ENCODE measurements at regions not wholly inside any gene's neighbourhood (a gene's known extent, or its start where the extent isn't known, plus 50 kb on each side); places are given as distances from the start of the nearest gene placed in this dataset.

- H3K14ac ChIP-seq (ENCODE audit: insufficient read length), result no peak overlapping the region
- H4K5ac ChIP-seq (ENCODE audit: insufficient read length, low read depth, low read length), result no peak overlapping the region
- no peaks in the 10 kb centered on the region for H3K79me1 ChIP-seq (ENCODE audit: low read depth, low read length)
- no peak overlapping the region; the same call in 1 of the 2 replicates for H4K8ac ChIP-seq (ENCODE audit: extremely low read depth, insufficient read depth, low read length)
- H4K91ac ChIP-seq (replicated peaks; ENCODE audit: insufficient read length, low read length), result no peak overlapping the region
- no peak overlapping the region for H3K4ac ChIP-seq (replicated peaks; ENCODE audit: insufficient read length, low read depth, low read length)
- H2BK12ac ChIP-seq (ENCODE audit: low read depth, low read length), result no peak overlapping the region
- H3K27me3 ChIP-seq (replicated peaks in 1 of 4; ENCODE audit: control insufficient read depth in 3 of 4, extremely low read depth in 1 of 4, insufficient read depth in 3 of 4, low read length in 3 of 4), result no peaks in the 10 kb centered on the region
- ChIA-PET CTCF (ENCODE audit: partially characterized antibody) (no interaction called here), POLR2A (ENCODE audit: partially characterized antibody) (no interaction called here)
- H3K36me3 ChIP-seq (ENCODE audit: control insufficient read depth in 2 of 4, insufficient read depth in 4 of 4, low read length in 3 of 4), result no peaks in the 10 kb centered on the region
- H3K4me2 ChIP-seq (ENCODE audit: insufficient read depth in 1 of 2, low read depth in 2 of 2, low read length in 2 of 2), result no peak overlapping the region
- no peak overlapping the region for H2BK5ac ChIP-seq (ENCODE audit: low read depth, low read length)
- DNase-seq (ENCODE audit: low read depth in 1 of 2, low spot score in 2 of 2) (no peak), FAIRE-seq (no peak)
- no peak overlapping the region for H3K27ac ChIP-seq (ENCODE audit: low read depth, low read length)
- no peak overlapping the region for H2BK20ac ChIP-seq (ENCODE audit: low read length)
- H2AK5ac ChIP-seq (ENCODE audit: low read depth, low read length), result no peak overlapping the region
- H4K20me1 ChIP-seq (replicated peaks in 1 of 2; ENCODE audit: control insufficient read depth in 1 of 2, insufficient read depth in 2 of 2, low read length in 2 of 2), result no peaks in the 10 kb centered on the region
- H3K23ac ChIP-seq (ENCODE audit: insufficient read length), result no peak overlapping the region
- H2AFZ ChIP-seq (ENCODE audit: low read length), result no peak overlapping the region
- no peak for TF ChIP-seq BRCA1 (IDR thresholded peaks at IDR 0.05; ENCODE audit: low read depth, low read length)
- TF ChIP-seq NANOG (IDR thresholded peaks at IDR 0.05; ENCODE audit: insufficient read depth, low read depth, low read length, poor library complexity, severe bottlenecking), result no peak
- no peak overlapping the region for H3K18ac ChIP-seq (ENCODE audit: extremely low read depth, low read length)
- no peaks in the 10 kb centered on the region for H3K4me1 ChIP-seq (replicated peaks in 1 of 4; ENCODE audit: control insufficient read depth in 3 of 4, insufficient read depth in 4 of 4, low read length in 3 of 4)
- no peak overlapping the region for H3K4me3 ChIP-seq (ENCODE audit: extremely low read depth in 1 of 4, insufficient read depth in 2 of 4, low read depth in 3 of 4, low read length in 4 of 4)
- H2BK120ac ChIP-seq (replicated peaks; ENCODE audit: low read depth, low read length), result no peak overlapping the region
- no peak overlapping the region for H2BK15ac ChIP-seq (ENCODE audit: low read length)
- WGBS, 2 experiments (ENCODE audit: extremely low coverage in 1 of 2, insufficient coverage in 1 of 2, insufficient read length in 1 of 2, insufficient replicate concordance in 2 of 2, low coverage in 1 of 2, low lambda C conversion rate in 2 of 2, missing lambda C conversion rate in 1 of 2), result 92% methylated on average over 11 of the region's 17 CpGs; no CpG with 5 or more reads in 1 of the 2 experiments
- no peaks in the 10 kb centered on the region for H3K9me3 ChIP-seq (ENCODE audit: insufficient read depth in 2 of 2, low read depth in 1 of 2, low read length in 1 of 2)
- H3K56ac ChIP-seq (replicated peaks; ENCODE audit: insufficient read length, low read depth, low read length), result no peak overlapping the region
- no peaks in the 10 kb centered on the region for H3K23me2 ChIP-seq (ENCODE audit: low read depth, low read length)
- H3K9ac ChIP-seq (replicated peaks in 1 of 4; ENCODE audit: extremely low read depth in 1 of 4, low read depth in 3 of 4, low read length in 3 of 4), result no peak overlapping the region
- no peaks in the 10 kb centered on the region for H3K79me2 ChIP-seq (ENCODE audit: control insufficient read depth in 1 of 2, insufficient read depth in 2 of 2, low read length in 2 of 2)
Observed at GRCh38 chr4:187215438-187215837, 491.8 kb upstream of the FAT1 start.

Measured in H1 (cell line).